Stimulated activated effector memory CD8-positive, alpha-beta T cell treated with anti-CD3 and anti-CD28 coated beads, Interleukin-12 subunit alpha, Interleukin-12 subunit beta, amount 100 ng/mL, for 72 hours (primary cell): ENCODE measurements at regions not wholly inside any gene's neighbourhood (a gene's known extent, or its start where the extent isn't known, plus 50 kb on each side); places are given as distances from the start of the nearest gene placed in this dataset.

ENCODE experiments used
- ATAC-seq: fragments of 150-1000 bp; cut with Tn5 transposase; 2 replicates; pipeline ENCODE4 v1.10.0; 2021
- DNase-seq, 2 donors: peaks; one replicate each; pipeline ENCODE4 v3.0.0; 2021 to 2022; ENCODE audit warnings: low spot score in 2 of 2
- H3K27ac Mint-ChIP-seq: one replicate; pipeline ENCODE4 v1.8.0; 2022; ENCODE audit warnings: mild to moderate bottlenecking, mixed read lengths
- H3K36me3 Mint-ChIP-seq: one replicate; pipeline ENCODE4 v1.8.0; 2022; ENCODE audit warnings: mild to moderate bottlenecking, mixed read lengths
- H3K4me1 Mint-ChIP-seq: one replicate; pipeline ENCODE4 v1.8.0; 2022; ENCODE audit warnings: mixed read lengths
- H3K4me3 Mint-ChIP-seq: one replicate; pipeline ENCODE4 v1.8.0; 2022; ENCODE audit warnings: mild to moderate bottlenecking, mixed read lengths
- H3K9me3 Mint-ChIP-seq: one replicate; pipeline ENCODE4 v1.8.0; 2022; ENCODE audit warnings: mixed read lengths

- no peaks in the 10 kb centered on the region for H3K9me3 Mint-ChIP-seq
Observed at GRCh38 chr11:19368726-19369375, 128.1 kb upstream of the E2F8 start.

DNA sequence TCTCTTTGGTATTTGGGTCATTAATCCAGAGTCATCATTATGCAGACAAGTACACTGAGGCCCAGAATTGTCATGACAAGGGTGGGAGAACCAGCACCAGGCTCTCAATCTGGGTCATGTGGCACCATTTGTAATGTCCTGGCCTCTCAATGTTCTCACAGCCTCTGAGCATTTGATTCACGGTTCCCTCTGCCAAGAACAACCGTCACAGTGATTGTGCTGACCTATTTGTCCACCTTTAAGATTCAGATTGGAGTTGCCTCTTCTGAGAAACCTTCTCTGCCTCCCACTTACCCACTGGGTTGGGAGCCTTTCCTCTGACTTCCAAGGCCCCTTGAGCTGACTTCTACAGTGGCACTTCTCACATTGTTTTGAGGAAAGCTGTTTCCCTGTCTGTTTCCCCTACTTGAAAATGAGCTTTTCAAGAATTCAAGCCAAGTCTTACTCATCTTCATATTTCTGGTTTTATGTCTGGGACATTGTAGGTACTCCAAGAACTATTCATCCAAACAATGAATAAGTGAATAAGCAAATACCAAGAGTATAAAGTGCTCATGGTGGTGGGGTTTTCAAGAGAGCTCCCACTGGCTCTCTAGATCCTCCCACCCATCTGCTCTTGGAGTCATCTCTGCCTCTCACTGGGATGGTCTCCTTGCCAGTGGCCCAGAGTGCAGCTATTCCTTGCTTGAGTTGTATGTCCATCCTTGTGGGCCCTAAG, 126.4 kb upstream of the E2F8 start:
- Mint-ChIP-seq H3K36me3 (no peaks in the 10 kb centered on the region), H3K4me1 (no peaks in the 10 kb centered on the region), H3K27ac (no peak overlapping the region), H3K4me3 (no peak overlapping the region), H3K9me3 (no peaks in the 10 kb centered on the region)
- DNase-seq (no peak), ATAC-seq (no peak)

More at GRCh38 chr11:19368726-19369375, 128.1 kb upstream of the E2F8 start:
- H3K36me3 Mint-ChIP-seq: no peaks in the 10 kb centered on the region
- no peak overlapping the region for H3K27ac Mint-ChIP-seq
- DNase-seq (no peak), ATAC-seq (no peak)
- no peak overlapping the region for H3K4me3 Mint-ChIP-seq
- no peaks in the 10 kb centered on the region for H3K4me1 Mint-ChIP-seq

- ATAC-seq: peak; percentile 21
- Mint-ChIP-seq H3K4me1 (no peaks in the 10 kb centered on the region), H3K27ac (no peak overlapping the region), H3K36me3 (no peaks in the 10 kb centered on the region), H3K9me3 (no peaks in the 10 kb centered on the region), H3K4me3 (no peak overlapping the region)
- DNase-seq: no peak
Observed at GRCh38 chr11:19365743-19366410, 125.1 kb upstream of the E2F8 start.

- no peaks in the 10 kb centered on the region for H3K9me3 Mint-ChIP-seq
- no peak for DNase-seq
- no peaks in the 10 kb centered on the region for H3K36me3 Mint-ChIP-seq
- H3K4me3 Mint-ChIP-seq: no peak overlapping the region
- ATAC-seq: no peak
- H3K27ac Mint-ChIP-seq: no peak overlapping the region
- no peaks in the 10 kb centered on the region for H3K4me1 Mint-ChIP-seq
Observed at GRCh38 chr11:19359221-19360000, 118.7 kb upstream of the E2F8 start.

DNA sequence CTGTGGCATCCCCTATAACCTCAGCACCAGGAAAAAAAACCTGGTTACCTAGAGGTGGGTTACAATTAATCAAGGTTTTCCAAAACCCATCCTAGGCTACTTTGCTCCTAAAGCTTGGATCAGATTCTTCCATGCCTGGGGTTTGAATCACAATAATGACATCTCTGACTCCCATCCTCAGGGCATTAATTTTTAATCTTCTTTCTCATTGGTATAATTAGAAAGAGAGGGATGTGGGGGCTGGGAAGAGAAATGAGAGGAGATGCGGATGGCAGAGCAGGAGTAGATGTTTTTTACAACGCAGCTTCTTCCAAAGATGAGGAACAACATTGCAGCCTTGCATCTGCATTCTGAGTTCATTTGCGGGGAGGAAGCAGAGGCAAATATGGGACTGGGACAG, 117.2 kb upstream of the E2F8 start:
- Mint-ChIP-seq H3K36me3 (no peaks in the 10 kb centered on the region), H3K4me1 (no peaks in the 10 kb centered on the region), H3K4me3 (no peak overlapping the region), H3K9me3 (no peaks in the 10 kb centered on the region), H3K27ac (no peak overlapping the region)
- DNase-seq: no peak
- ATAC-seq: no peak

GRCh38 chr11:19355601-19356000, 114.9 kb upstream of the E2F8 start:
- H3K9me3 Mint-ChIP-seq: no peaks in the 10 kb centered on the region
- no peak overlapping the region for H3K4me3 Mint-ChIP-seq
- DNase-seq: no peak
- no peaks in the 10 kb centered on the region for H3K36me3 Mint-ChIP-seq
- no peaks in the 10 kb centered on the region for H3K4me1 Mint-ChIP-seq
- no peak overlapping the region for H3K27ac Mint-ChIP-seq
- ATAC-seq: no peak

DNA sequence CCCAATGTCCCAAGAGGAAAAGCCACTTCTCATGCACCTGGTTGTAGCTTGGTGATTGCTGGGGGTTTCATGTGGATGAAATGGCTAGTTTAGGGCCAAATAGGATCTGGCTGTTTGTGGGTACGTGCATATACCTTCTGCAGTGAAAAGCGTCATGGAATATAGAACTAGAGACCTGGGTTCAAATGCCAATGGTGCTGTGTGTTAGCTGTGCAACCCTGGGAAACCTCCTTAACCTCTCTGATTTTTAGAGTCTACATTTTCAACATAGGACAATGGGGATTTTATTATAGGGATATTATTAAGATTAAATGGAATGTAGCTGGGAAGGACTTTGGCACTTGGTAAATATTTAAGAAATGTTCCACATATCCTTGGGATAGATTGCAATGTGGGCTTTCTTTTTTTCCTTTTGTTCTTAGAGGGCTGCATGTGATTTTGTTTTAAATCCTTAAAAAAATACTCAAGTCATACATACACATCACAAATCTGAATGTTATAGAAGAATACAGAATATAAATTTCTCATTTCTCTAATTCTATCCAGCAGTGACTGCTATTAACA, 112.6 kb upstream of the E2F8 start:
- H3K36me3 Mint-ChIP-seq: no peaks in the 10 kb centered on the region
- no peaks in the 10 kb centered on the region for H3K9me3 Mint-ChIP-seq
- H3K4me3 Mint-ChIP-seq: no peak overlapping the region
- ATAC-seq: no peak
- H3K4me1 Mint-ChIP-seq: no peaks in the 10 kb centered on the region
- no peak for DNase-seq
- no peak overlapping the region for H3K27ac Mint-ChIP-seq

- Mint-ChIP-seq H3K4me1 (no peaks in the 10 kb centered on the region), H3K27ac (no peak overlapping the region), H3K4me3 (no peak overlapping the region), H3K9me3 (no peaks in the 10 kb centered on the region), H3K36me3 (no peaks in the 10 kb centered on the region)
- ATAC-seq (no peak), DNase-seq (no peak)
Observed at GRCh38 chr11:19352771-19353160, 112.0 kb upstream of the E2F8 start.

- DNase-seq: no peak
- Mint-ChIP-seq H3K4me1 (no peaks in the 10 kb centered on the region), H3K4me3 (no peak overlapping the region), H3K27ac (no peak overlapping the region), H3K36me3 (no peaks in the 10 kb centered on the region), H3K9me3 (no peaks in the 10 kb centered on the region)
- no peak for ATAC-seq
Observed at GRCh38 chr11:19352072-19352770, 111.5 kb upstream of the E2F8 start.

GRCh38 chr11:19351426-19351825, 110.7 kb upstream of the E2F8 start:
- no peak overlapping the region for H3K4me3 Mint-ChIP-seq
- ATAC-seq (no peak), DNase-seq (no peak)
- no peaks in the 10 kb centered on the region for H3K4me1 Mint-ChIP-seq
- H3K9me3 Mint-ChIP-seq: no peaks in the 10 kb centered on the region
- H3K36me3 Mint-ChIP-seq: no peaks in the 10 kb centered on the region
- no peak overlapping the region for H3K27ac Mint-ChIP-seq

- H3K4me3 Mint-ChIP-seq: no peak overlapping the region
Observed at GRCh38 chr11:19350160-19350559, 109.4 kb upstream of the E2F8 start.

GRCh38 chr11:19349340-19350025, 108.7 kb upstream of the E2F8 start:
- no peaks in the 10 kb centered on the region for H3K36me3 Mint-ChIP-seq
- H3K4me3 Mint-ChIP-seq: no peak overlapping the region
- DNase-seq (no peak), ATAC-seq (no peak)
- no peaks in the 10 kb centered on the region for H3K9me3 Mint-ChIP-seq
- H3K27ac Mint-ChIP-seq: no peak overlapping the region
- H3K4me1 Mint-ChIP-seq: peaks cover 14% of the 10 kb centered on the region

More at GRCh38 chr11:19350160-19350559, 109.4 kb upstream of the E2F8 start:
- Mint-ChIP-seq H3K36me3 (no peaks in the 10 kb centered on the region), H3K9me3 (no peaks in the 10 kb centered on the region), H3K4me1 (peaks cover 9% of the 10 kb centered on the region), H3K27ac (no peak overlapping the region)
- no peak for DNase-seq
- no peak for ATAC-seq

GRCh38 chr11:19347911-19348310, 107.2 kb upstream of the E2F8 start:
- H3K36me3 Mint-ChIP-seq: no peaks in the 10 kb centered on the region
- no peak overlapping the region for H3K27ac Mint-ChIP-seq
- DNase-seq (no peak), ATAC-seq (no peak)
- no peak overlapping the region for H3K4me3 Mint-ChIP-seq
- H3K4me1 Mint-ChIP-seq: peaks cover 14% of the 10 kb centered on the region
- no peaks in the 10 kb centered on the region for H3K9me3 Mint-ChIP-seq
